Retina (tissue), 1 donor: ENCODE measurements at regions not wholly inside any gene's neighbourhood (a gene's known extent, or its start where the extent isn't known, plus 50 kb on each side); places are given as distances from the start of the nearest gene placed in this dataset.
"Not testable (repeated sequence)": the region's sequence is repeated elsewhere in the genome, so short reads cannot be mapped to it uniquely, and the experiment has no call there.

Experiments used
- DNase-seq: peaks from one replicate; pipeline ENCODE4 v3.0.0-alpha.2; 2016

DNA sequence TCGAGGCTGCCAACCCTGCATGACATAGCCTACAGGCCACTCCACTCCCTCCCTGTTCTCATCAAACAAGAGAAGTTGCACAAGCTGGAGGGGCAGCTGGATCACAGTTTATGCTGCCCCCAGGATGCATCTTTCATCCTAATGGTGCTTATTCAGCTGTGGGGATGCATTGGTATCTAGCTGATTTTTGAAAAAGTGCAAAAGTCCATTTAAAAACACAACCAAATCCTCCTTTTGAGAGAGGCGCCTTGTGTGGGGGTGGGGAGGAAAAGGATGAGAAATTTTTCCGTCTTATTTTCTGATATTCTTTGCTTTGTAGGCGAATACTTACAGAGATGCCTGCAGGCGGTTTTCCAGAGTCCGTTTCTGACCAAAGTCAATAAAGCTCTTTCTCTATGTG lies 276.4 kb upstream of the BOD1L1 start:
- no peak for DNase-seq

DNA sequence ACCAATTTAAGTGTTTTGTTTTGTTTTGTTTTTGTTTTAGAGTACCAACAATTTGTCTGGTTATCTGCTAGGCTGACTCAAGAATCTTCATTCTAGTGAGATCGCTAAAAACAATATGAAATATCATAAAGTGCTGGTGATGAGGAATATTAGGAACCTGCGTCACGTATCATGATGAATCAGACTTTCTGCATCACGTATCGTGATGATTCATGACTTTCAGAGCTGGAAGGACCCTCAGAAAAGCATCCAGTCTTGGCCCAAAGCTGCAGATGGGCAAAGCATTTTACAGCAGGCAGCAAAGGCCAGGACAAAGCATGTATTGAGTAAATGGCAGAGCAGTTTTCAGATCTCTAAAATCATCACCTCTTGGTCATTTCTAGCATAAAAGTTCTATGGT lies 278.0 kb upstream of the BOD1L1 start:
- no peak for DNase-seq

DNA sequence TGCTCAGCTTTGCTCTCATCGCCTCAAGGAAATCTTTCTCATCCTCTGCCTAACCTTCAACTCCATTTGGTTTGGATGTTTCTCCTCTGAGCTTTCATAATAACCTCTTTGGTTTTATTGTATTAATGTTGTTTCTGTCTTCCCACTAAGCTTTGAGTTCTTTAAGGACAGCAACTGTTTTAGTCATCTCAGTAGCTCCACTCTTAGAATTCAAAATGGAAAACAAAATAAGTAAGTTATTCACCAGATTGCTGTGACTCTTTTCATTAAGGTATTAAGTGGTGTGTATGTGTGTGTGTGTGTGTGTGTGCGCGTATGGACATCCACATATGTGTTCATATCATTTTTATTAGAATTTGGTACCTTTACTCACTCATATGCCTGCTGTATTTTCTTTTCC lies 279.2 kb upstream of the BOD1L1 start:
- no peak for DNase-seq

DNA sequence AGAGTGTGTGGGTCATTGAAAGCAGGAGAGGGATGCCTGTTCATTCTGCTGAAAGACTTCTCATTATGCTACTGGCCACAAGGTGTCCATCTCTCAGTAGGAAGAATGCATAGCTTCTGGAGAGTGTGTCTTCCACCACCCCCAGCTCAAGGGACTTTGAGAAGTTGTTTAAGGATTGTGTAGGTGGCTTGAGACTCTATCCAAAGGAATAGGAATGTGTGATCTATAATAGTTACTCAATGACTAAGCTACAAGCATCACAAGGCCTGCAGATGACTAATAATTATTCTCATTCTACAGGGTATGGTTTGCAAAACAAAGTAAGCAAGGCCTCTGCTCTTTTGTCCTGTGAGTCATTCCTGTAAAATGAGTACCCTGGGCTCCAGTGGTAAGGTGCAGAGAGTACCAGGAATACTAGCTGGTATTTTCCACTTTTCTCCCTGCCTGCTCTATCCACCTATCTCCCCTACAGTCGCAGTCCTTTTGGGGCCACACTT lies 279.8 kb upstream of the BOD1L1 start:
- DNase-seq, result no peak

DNA sequence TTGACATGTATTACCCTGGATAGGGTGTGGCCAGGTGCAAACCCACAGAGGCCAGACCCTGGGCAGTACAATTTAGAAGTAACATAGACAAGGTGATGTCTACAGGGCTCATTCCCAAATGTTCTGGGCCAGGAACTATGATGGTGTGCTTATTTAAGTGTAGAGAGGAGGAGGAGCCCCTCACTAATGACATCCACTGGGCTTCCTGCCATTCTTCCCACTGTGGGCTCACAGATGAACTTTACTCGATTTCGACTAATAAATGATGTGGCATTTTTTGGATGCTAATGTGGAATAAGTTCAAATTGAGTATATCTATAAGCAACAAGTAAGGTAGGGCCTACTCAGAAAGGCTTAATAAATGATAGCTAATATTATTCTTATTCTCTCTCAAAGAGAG lies 280.9 kb upstream of the BOD1L1 start:
- DNase-seq, result no peak

DNA sequence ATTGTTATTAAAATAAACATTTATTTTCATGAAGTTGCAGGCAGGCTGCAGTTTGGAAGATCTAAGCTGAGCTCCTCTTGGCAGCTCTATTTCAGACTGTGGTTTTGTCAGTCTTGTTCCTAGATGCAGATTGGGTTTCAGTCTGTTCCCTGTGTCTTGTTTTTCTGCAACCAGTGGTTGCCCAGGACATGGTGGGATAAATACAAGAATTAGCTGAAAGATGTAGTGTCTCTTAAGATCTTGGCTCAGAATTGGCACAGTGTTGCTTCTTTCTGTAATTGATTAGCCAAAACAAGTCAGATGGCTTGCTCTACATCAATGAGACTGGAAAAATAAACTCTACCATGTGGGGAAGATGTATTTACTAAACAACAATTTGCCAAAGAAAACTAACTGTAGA lies 283.0 kb upstream of the BOD1L1 start:
- DNase-seq, result no peak

DNA sequence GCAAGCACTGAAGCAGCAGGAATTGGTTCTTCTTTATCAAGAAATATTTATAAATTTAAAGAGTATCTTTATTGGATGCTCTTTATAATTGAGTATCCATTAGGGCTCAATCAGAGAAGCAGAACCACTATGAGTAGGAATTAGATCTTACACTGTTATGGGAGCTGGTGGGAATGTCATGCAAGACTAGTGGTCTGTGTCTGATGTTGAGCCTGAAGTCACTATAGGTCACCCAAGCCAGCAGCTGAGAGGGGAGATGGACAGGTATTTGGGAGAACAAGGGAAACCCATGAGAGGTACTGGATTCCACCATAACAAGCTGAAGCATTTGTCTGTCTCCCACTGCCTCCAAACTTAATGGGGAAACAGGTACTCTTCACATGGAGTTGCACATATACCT lies 283.7 kb upstream of the BOD1L1 start:
- DNase-seq, result no peak

DNA sequence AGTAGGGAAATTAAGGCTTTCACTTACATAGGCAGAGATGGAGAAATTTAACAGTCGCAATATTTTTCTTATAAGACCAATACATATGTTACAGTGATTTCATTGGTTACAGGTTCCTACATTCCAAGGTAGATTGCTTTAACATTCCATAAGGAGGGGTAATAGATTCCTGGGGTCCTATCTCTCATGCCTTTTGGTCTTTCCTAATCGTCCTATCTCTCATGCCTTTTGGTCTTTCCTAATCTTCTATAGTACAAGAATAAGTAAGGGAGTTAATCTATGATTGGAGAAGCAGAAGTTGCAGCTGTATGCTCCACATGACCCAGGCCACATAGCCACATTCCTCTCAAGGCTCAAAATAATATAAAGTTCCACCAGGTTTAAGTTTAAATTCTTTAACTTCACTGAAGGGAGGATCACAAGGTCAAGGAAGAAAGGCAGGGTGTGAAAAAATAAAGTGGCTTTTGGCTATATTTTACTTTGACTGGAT lies 285.0 kb upstream of the BOD1L1 start:
- no peak for DNase-seq

DNA sequence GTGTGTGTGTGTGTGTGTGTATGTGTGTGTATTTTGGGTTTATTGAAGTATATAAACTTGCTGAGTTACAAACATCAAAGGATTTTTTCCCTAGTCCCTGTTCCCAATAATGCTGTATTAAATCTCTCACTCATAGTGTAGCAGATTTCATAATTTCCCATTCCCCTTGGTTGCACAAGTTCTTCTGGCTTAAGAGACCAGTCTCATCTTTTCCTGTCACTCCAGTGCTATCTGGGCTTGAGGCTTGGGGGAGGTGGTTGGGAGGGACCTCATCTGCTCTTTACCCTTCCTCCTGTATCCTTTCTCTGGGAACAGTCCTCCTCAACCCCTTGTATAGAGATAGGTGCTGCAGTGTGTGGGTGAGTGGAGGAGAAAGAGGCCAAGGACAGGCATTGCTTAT lies 285.4 kb upstream of the BOD1L1 start:
- no peak for DNase-seq

DNA sequence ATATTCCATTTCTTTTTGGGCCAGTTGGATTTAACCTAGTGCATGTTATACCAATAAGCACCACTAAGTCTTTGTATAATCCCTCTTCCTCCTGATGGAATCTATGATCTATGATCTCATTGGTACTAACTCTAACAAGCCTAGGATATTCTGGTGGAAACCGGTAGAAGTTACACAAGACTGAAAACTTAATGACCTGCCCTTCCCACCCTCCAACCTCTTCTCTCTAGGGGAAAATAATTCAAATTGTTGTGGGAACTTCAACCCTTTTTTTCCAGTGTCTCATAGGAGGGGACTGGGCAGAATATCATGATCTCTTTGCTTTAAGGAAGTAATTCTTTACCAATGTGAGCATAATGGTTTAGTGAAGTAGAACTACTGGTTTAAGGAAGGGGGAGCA lies 289.5 kb upstream of the BOD1L1 start:
- no peak for DNase-seq

DNA sequence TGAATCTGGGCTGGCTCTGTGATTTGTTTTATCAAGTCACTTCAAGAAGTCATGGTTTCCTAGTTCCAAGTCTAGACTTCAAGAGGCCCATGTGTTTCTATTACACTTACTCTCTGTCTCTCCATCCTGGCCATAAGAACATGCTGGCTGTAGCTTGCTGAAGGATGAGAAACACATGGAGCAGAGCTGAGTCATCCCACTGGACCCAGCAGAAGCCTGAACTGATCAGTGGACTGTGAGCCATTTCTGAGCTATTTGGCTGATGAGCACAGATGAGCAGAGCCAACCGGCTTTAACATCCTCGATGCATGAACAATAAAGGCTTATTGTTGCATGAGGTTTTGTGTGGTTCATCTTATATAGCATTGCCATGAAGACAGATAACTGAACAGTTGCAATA lies 290.6 kb upstream of the BOD1L1 start:
- no peak for DNase-seq

DNA sequence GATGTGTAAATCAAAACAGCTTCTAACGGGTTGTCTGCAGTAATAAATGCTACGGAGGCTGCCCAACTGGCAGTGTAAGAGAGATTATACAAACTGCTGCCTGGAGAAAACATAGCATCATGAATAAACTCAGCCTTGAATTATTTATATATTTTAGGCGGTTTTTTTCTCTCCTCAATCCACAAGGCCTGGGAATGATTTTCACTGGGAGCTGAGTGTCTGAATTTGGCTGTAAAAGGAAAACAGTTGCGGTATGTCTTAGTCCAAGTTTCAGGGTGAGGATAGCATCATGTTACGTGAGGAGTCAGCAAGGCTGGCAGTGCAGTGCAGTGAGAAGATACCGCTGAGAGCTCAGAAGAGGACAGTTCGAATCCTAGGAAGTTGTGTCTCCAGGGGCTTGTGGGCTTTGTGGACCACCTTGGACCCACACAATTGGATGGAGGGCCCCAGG lies 291.5 kb upstream of the BOD1L1 start:
- DNase-seq, result no peak

DNA sequence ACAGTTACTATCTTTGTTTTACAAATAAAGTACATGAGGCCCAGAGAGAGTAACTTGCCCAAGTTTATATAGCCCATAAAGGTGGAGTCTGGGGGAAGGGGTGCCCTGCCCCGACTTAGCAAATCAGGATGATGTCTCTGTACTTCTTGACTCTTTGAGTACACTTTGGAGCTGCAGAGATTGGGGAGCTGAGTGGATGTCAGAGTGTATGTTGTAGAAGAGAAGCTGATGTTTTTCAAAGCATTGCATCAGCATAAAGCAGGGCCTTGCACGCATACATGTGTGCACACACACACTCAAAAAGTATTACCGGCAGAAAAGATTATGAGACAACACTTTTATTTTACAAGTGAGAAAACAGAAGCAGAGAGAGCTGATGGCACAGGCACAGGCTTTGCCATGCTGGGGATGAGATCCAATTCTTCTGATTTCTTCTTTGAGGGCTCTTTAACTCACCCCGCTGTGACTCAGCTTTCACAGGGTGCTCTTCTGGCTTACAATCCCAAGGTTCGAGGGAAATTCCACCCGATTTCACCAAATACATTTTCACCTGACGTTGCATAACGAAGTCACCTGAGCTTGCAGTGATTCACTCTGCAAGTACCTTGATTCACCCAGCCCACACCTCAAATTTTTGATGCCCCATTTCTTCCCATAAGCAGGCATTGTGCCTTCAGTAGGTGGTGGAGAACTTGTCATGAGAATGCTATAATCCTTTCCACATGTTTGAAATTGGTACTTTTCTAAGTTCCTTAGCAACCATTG lies 292.8 kb upstream of the BOD1L1 start:
- no peak for DNase-seq

DNA sequence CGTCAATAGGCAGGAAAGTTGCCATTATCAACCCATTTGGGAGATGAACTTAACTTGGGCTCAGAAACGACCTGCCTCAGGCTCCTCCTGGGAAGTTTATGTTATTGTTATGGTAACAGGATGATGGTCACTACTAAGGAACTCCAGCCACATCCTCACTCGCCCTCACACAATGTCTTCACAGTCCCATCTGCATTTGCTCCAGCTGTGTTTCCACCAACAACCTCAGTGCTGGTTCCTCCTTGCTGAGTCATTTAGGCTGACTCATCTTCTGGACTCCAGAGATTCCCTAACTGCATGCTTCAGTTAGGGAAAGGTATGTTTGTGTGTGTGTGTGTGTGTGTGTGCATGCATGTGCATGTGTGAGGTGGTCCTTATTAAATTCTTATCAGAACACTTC lies 293.4 kb upstream of the BOD1L1 start:
- no peak for DNase-seq

DNA sequence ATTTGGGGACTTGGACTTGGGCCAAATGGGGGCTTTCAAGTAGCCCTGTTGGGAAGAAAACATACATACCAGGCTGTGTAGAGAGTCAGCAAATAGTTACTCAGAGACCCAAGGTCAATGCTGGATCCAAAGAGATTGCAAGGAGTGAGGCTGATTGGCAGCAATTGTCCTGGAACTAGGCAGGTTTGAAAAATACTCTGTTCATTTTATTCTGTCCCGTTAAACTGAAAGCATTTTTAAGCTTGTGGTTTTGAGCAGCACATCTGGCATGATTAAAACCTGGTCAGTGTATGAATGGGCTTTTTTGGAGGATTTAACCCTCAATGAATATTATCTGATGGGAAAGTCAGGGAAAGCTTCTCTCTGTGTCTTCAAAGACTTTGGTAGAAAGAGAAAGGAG lies 294.3 kb upstream of the BOD1L1 start:
- DNase-seq, result no peak

DNA sequence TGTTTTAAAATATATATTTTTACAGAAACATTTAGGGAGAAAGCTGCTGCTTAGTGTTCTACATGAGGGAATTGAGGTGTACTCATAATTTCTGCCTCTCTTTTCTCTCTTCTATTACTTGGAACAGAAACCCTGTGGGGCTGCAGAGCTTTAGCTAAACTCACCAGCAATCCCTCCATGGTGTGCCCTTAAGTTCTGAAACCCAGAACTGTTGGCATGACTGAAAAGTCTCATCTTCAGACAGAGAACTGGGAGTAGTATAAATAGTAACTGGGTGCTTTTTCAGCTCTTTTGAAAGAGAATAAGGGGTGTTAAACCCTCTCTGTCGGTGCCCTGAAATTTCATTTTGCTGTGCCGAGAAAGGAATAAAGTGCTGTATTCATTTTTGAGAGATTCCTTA lies 294.9 kb upstream of the BOD1L1 start:
- no peak for DNase-seq

DNA sequence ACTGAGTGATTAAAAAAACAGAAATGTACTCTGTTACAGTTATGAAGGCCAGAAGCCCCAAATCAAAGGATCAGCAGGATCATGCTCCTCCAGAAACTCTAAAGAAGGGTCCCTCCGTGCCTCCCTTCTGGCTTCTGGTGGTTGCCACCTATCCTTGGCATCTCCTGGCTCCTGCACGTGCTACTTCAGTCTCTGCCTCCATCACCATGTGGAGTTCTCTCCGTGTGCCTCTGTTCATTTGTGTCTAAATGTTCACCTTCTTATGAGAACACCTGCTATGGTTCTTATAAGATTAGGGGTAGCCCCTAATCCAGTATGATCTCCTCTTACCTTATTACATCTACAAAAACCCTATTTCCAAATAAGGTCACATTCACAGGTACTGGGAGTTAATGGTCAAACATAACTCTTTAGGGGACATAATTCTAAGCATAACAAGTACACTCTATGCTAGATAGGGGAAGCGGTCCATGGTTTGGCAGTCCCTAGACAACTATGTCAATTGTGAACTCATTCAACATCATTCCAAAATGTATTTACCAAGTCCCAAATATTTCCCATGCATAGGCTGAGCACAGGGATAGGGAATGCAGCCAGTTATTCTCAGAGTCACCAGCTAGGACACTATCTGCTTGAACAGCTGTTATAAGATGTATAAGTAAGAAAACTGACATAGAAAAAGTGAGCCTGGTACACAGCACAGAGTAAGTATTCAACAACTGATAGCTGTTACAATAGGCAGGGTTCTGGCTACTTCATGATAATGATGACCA lies 295.5 kb upstream of the BOD1L1 start:
- no peak for DNase-seq

DNA sequence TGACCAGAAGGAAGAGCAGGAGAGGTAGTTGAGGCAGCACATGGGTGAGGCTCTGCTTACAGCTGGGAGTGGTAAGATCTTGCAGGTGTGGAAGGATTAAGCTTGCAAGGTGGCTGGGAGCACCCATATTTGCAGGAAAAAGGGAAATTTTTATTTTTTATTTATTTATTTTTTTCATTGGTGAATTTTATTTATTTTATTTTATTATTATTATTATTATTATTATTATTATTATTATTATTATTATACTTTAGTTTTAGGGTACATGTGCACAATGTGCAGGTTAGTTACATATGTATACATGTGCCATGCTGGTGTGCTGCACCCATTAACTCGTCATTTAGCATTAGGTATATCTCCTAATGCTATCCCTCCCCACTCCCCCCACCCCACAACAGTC lies 297.4 kb upstream of the BOD1L1 start:
- not testable (repeated sequence) for DNase-seq

DNA sequence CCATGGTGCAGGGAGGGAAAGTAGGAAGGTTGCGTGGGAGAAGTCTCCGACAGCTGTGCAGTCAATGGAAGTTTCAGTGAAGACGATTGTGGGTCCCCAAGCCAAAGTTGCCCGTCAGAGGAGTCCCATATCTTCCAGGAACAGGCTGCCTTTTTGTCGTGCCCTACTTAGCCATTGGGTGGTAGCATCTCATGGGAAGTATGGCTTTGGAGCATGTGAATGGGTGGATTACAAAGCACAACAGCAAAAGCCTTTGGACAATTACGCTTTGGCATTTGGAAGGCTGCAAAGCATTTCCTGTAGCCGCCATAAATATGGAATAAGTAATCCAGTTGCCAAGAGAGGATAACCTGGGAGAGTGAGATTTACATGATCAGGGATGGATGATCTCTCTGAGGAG lies 300.7 kb upstream of the BOD1L1 start:
- no peak for DNase-seq

DNA sequence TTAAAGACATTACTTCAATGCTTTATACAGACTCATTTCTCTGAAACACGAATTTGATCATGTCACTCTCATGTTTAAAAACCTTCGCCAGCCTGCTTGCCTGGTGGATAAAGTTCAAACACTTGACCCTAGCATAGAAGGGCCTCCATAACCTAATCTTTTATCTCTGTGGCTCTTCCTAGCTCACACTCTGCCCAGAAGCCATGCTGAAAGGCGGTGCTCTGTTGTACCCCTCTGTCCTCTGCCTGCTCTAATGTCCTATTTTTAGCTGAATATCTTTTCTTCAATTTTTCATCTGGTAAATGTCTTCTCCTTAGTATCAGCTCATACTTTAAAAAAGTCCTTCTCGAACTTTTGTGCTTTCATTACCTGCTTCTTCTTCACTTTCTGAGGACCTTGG lies 302.6 kb upstream of the BOD1L1 start:
- DNase-seq, result no peak

DNA sequence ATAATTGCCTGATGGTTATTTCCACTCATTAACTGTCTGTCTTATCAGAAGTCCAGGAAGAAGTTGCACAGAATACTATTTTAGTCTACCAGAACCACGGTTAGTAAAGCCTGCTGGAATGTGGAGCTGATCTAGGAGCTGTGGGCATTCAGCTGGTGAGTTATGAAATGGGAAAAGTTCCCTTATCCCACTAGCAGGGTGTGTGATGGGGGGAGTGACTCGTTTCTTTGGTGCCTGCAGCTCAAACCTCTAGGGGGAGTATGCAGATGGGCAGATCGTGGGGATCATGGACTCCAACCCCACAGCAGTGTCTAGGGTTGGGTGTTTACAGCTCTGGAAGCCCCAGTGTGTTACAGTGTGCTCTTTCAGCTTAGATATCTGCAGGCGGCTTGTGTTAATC lies 305.7 kb upstream of the BOD1L1 start:
- no peak for DNase-seq

DNA sequence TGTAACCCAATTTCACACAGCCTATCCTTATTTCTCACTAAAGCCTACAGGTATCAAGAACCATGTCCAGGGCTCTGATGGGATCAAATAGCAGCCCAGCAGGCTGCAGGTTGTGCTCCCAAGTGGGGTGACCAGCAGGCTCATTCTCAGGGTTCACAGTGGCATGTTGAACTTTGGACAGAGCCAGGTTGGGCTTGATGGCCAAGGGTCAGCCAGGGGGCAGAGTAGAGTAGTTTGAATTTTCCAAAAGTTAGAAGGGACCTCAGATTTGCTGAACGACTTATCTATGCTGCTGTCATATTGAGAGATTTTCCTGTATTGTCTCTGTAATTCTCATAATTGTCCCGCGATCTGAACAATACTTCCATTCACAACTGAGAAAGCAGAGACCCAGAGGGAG lies 310.8 kb upstream of the BOD1L1 start:
- no peak for DNase-seq

DNA sequence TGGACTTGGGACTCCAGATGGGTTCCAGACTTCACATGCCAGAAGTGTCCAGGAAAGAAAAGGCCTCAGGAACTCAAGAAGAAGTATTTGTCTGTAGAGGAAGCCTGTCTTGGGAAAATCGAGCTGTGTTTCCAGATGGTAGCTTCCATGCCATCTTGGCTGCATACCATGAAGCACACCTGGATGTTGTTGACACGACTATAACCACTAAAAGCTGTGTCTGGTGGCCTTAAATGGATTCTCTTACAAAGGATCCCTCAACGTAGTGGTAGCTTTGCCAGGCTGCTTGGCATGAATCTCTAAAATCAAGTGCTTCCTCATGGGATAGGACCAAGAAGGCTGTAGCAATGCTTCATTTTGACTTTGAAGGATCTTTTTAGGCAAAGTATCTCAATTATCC lies 313.4 kb upstream of the BOD1L1 start:
- no peak for DNase-seq

DNA sequence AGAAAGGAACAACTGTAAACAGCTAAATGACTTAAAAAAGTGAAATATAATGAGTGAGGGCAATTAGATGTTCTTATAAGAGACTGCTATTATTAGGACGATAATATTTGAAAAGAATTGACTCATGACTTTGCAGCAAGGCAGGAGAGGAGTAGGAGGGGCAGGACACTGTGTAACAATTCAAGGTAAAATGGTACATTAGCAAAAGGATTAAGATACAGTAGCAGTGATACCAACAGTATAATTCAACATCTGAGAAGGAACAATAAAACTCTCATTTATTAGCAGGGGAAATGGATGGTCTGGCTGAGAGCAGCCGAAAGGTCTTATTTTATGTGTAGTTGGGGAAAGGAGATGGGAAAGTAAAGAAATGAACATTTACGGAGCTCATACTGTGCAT lies 315.5 kb upstream of the BOD1L1 start:
- DNase-seq, result no peak
